Left lung (tissue), 4 donors: ENCODE measurements at regions not wholly inside any gene's neighbourhood (a gene's known extent, or its start where the extent isn't known, plus 50 kb on each side); places are given as distances from the start of the nearest gene placed in this dataset.

Source experiments
- ATAC-seq: fragments of 200-7000 bp; cut with Tn5 transposase; one replicate; pipeline ENCODE4 v1.9.1; 2020; ENCODE audit warnings: moderate library complexity
- DNase-seq, 4 donors: peaks; one replicate each; pipeline ENCODE4 v3.0.0-alpha.2; 2013 to 2020
- H3K27ac ChIP-seq, 2 donors: fragments of 200-600 bp; sonication (generic) in 1 of 2; one replicate each; pipeline versions ENCODE4 v1.5.0 to v1.8.0; 2020 to 2021
- H3K27me3 ChIP-seq, 2 donors: fragments of 200-600 bp; sonication (generic) in 1 of 2; one replicate each; pipeline versions ENCODE4 v1.5.0 to v1.8.0; 2020 to 2021
- H3K36me3 ChIP-seq, 2 donors: fragments of 200-600 bp; sonication (generic) in 1 of 2; one replicate each; pipeline versions ENCODE4 v1.5.0 to v1.8.0; 2020 to 2021
- H3K4me1 ChIP-seq, 2 donors: fragments of 200-600 bp; one replicate each; pipeline ENCODE4 v1.8.0; 2021
- H3K4me3 ChIP-seq, 2 donors: fragments of 200-600 bp; sonication (generic) in 1 of 2; one replicate each; pipeline versions ENCODE4 v1.5.0 to v1.8.0; 2020 to 2021; ENCODE audit warnings: mild to moderate bottlenecking in 1 of 2
- H3K9me3 ChIP-seq, 2 donors: fragments of 200-600 bp; sonication (generic) in 1 of 2; one replicate each; pipeline versions ENCODE4 v1.5.0 to v1.8.0; 2020 to 2021
- CTCF ChIP-seq, 2 donors: fragments of 200-600 bp; sonication (generic) in 1 of 2; IDR thresholded peaks; one replicate each; pipeline versions ENCODE4 v1.5.0 to v1.8.0; 2021; ENCODE audit warnings: antibody characterized with exemption in 2 of 2
- intact Hi-C, 2 donors: fragments of 100-400 bp; cut with DNase I; formaldehyde crosslinking; loops; one replicate each; pipeline versions ENCODE4 v1.11.2 to v1.14.2; 2022
- donor health status: DM: no; HTN: yes; CAD: no.
- donor health status: DM: no; HTN: no; CAD: no.

- H3K4me1 ChIP-seq: no peaks in the 10 kb centered on the region
- intact Hi-C loops: no loop called here
- ATAC-seq: peak; percentile 91
- H3K27me3 ChIP-seq: no peaks in the 10 kb centered on the region
- H3K36me3 ChIP-seq: no peaks in the 10 kb centered on the region
- H3K4me3 ChIP-seq: no peak overlapping the region
- peak in 1 of 4 donors; percentile 35 for DNase-seq
- no peak for TF ChIP-seq CTCF (IDR thresholded peaks at IDR 0.05)
- H3K27ac ChIP-seq: no peak overlapping the region
- H3K9me3 ChIP-seq: no peaks in the 10 kb centered on the region
Measured at GRCh38 chr10:52637592-52637991, 135.0 kb downstream of the MBL2 start.

- Histone ChIP-seq H3K4me1 (no peaks in the 10 kb centered on the region), H3K27ac (no peak overlapping the region), H3K27me3 (no peaks in the 10 kb centered on the region), H3K9me3 (no peaks in the 10 kb centered on the region), H3K36me3 (no peaks in the 10 kb centered on the region), H3K4me3 (no peak overlapping the region)
- intact Hi-C loops: no loop called here
- DNase-seq: no peak
- ATAC-seq: peak; percentile 12
- TF ChIP-seq CTCF (IDR thresholded peaks at IDR 0.05): no peak
Measured at GRCh38 chr10:52639652-52640051, 132.9 kb downstream of the MBL2 start.

DNA sequence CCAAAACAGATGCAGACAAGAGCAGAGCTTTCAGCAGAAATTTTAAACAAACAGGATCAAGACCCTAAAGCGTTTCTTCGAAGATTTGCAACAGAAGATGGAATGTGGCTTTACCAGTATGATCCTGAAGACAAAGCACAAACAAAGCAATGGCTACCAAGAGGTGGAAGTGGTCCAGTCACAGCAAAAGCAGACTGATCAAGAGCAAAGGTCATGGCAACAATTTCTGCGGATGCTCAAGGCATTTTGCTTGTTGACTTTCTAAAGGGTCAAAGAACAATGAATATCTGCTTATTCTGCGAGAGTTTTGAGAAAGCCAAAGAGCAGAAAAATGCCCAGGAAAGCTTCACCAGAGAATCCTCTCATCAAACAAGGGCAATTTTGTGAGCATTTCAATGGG is 130.4 kb downstream of the MBL2 start:
- no peak for ATAC-seq
- no peak for DNase-seq
- H3K27me3 ChIP-seq: no peaks in the 10 kb centered on the region
- no peaks in the 10 kb centered on the region for H3K4me1 ChIP-seq
- TF ChIP-seq CTCF (IDR thresholded peaks at IDR 0.05): no peak
- intact Hi-C loops: no loop called here
- H3K4me3 ChIP-seq: no peak overlapping the region
- no peaks in the 10 kb centered on the region for H3K36me3 ChIP-seq
- H3K9me3 ChIP-seq: no peaks in the 10 kb centered on the region
- no peak overlapping the region for H3K27ac ChIP-seq

DNA sequence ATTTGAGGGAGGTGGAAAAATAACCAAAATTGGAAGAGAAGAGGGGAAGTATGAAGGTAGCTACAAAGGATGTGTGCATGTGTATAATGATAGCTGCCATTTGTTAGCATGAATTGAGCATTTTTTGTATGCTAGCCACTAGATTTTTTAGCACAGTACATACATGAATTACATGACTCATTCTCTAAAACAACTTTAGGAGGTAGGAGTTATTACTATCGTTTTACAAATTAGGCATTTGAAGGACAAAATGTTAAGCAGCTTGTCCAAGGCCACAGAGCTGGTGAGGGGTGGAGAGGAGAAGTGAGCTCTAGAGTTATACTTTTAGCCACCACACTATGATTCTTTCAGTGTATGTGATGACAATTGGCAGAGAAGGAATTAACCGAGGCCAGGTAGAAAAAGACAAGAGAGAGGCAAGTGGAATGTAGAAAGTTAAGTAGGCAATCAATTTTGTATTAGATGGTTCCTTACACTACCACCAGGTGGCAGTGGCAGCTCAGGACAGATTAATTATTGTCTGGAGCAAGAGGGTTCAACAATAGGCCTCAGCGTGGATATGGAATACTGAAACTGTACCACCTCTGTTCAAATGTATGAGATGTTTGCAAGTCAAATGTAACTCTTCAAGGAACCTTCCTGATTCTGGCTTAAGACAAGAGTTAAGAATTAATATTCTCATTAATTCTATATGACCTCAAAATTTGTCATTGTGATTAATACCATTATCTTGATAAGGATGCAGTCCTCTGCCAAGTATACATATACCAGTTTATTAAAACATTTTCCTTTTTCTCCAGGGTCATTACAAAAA is 128.0 kb downstream of the MBL2 start:
- DNase-seq (peak in 1 of 4 donors; percentile 56), ATAC-seq (peak; percentile 92)
- Histone ChIP-seq H3K9me3 (no peaks in the 10 kb centered on the region), H3K27me3 (no peaks in the 10 kb centered on the region), H3K4me1 (no peaks in the 10 kb centered on the region), H3K36me3 (no peaks in the 10 kb centered on the region), H3K27ac (no peak overlapping the region), H3K4me3 (no peak overlapping the region)
- peak; percentile 60 to 77 for TF ChIP-seq CTCF (IDR thresholded peaks at IDR 0.05)
- intact Hi-C loops: loop anchor here in 1 of 2 donors (2.0 kb wide), 1 partner anchor 84 kb away; no protein-coding TSS in a partner anchor

GRCh38 chr10:52645187-52645758 is 127.3 kb downstream of the MBL2 start:
- no peak for DNase-seq
- TF ChIP-seq CTCF (IDR thresholded peaks at IDR 0.05): no peak
- H3K9me3 ChIP-seq: no peaks in the 10 kb centered on the region
- H3K36me3 ChIP-seq: no peaks in the 10 kb centered on the region
- H3K27ac ChIP-seq: no peak overlapping the region
- H3K4me1 ChIP-seq: no peaks in the 10 kb centered on the region
- no peaks in the 10 kb centered on the region for H3K27me3 ChIP-seq
- intact Hi-C loops: loop anchor here in 1 of 2 donors (2.0 kb wide), 1 partner anchor 84 kb away; no protein-coding TSS in a partner anchor
- no peak for ATAC-seq
- no peak overlapping the region for H3K4me3 ChIP-seq
